Left renal pelvis (tissue), 4 donors: ENCODE measurements at regions not wholly inside any gene's neighbourhood (a gene's known extent, or its start where the extent isn't known, plus 50 kb on each side); places are given as distances from the start of the nearest gene placed in this dataset.

Source experiments
- DNase-seq, 4 donors: peaks; one replicate each; pipeline ENCODE4 v3.0.0-alpha.2; 2013; ENCODE audit warnings: low read depth in 4 of 4, low spot score in 3 of 4

DNA sequence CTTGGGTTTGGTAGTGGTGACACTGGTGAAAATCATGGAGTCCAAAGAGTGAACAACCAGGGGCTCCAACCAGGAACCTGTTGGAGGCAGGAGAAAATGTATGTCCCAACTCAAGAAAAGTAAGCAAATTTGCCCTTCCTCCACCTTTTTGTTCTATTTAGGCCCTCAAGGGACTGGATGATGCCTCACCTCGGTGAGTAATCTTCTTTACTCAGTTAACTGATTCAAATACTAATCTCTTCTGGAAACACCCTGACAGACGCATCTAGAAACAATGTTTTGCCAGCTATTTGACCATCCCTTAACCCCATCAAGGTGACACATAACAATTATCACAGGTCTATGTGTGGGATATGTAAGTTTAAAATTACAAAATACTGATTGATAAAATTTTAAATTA, 272.4 kb upstream of the FOXG1 start:
- DNase-seq: no peak

DNA sequence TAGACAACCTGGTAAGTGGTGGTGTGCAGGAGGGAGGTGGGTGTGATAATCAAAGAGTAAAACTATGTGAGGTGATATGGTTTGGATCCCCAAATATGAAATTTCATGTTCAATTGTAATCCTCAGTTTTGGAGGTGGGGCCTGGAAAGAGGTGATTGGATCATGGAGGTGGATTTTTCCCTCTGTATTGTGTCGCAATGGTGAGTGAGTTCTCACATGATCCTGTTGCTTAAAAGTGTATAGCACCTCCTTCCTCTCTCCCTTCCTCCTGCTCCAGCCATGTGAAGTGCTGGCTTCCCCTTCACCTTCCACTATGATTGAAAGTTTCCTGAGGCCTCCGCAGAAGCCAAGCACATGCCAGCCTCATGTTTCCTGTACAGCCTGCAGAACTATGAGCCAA, 270.2 kb upstream of the FOXG1 start:
- DNase-seq: no peak

DNA sequence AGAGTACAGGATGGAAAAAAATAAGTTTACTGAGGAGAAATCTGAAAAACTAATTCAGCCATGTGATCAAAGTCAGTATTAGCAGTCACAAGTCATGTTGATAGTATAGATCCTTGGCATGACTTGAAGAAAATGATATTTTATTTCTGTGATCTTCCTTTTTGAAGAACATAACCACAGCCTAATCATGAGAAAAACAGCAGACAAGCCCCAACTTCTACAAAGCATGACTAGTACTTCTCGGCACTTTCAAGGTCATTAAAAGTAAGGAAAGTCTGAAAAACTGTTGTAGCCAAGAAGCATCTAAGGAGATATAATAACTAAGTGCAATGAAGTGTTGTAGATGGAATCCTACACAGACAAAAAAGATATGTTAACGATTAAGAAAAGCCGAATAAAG, 264.1 kb upstream of the FOXG1 start:
- no peak for DNase-seq

GRCh38 chr14:28515571-28515970, 251.0 kb upstream of the FOXG1 start:
- no peak for DNase-seq

DNA sequence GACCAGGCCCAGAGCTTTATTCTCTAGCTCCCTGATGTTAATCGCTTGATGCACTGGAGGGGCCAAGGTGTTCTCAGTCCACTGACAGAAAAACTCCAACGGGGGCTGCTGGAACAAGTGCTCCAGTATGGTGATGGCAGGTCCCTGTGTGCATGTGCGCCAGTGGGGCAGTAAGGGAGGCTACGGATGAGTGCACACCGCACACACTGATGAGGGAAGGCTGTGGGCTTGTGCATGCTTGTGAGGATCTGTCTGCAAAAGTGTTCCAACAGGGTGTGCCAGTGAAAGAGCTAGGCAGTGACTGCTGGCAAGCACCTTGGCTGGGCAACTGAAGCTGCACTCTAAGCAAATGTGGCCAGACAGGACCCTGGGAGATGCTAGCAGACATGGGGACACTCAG, 229.7 kb upstream of the FOXG1 start:
- DNase-seq: no peak

DNA sequence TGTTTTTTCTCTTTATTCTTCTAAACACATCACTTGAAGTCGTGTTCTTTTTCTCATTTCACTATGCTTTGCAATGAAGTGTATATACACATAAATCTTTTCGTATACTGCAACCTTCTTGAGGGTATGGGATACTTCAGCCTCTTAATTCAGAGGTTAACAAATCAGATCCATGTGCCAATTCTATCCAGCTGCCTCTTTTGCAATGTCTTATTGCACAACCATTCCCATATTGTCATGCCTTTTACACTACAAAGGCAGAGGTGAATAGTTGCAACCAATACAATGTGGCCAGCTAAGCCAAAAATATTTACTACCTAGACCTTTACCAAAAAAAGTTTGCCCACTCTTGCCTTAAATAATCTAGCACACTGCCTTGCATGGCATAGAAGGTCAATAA, 224.5 kb upstream of the FOXG1 start:
- no peak for DNase-seq

DNA sequence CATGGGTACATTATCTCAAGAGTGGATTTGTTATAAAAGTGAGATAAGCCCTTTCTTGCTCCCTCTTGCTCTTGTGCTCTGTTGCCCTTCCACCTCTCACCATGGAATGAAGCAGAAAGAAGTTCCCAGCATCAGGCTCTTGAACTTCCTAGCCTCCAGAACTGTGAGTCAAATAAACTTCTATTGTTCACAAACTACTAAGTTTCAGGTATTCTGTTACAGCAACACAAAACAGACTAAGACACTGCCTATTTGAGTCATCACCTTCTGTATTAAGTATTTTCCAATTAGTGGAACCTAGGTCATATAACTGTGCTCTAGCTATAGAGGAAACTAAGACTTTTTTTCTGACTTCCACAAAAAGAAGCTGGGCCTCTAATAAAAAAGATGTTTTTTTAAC, 201.2 kb upstream of the FOXG1 start:
- DNase-seq: no peak

GRCh38 chr14:28570391-28570790, 196.2 kb upstream of the FOXG1 start:
- no peak for DNase-seq

- DNase-seq: no peak
Measured at GRCh38 chr14:28571636-28572035, 195.0 kb upstream of the FOXG1 start.

DNA sequence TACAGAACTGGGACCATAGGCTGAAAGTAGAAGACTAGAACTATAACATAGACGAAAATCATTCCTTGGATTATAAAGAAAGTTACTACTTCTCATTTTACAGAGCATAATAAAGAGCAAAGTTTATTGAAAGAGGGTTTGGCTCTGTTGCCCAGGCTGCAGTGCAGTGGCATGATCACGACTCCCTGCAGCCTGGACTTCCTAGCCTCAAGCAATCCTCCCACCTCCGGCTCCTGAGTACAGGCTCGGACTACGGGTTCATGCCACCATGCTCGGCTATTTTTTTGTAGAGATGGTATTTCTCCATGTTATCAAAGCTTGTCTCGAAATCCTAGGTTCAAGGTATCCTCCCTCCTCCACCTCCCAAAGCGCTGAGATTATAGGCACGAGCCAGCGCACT, 190.1 kb upstream of the FOXG1 start:
- no peak for DNase-seq

DNA sequence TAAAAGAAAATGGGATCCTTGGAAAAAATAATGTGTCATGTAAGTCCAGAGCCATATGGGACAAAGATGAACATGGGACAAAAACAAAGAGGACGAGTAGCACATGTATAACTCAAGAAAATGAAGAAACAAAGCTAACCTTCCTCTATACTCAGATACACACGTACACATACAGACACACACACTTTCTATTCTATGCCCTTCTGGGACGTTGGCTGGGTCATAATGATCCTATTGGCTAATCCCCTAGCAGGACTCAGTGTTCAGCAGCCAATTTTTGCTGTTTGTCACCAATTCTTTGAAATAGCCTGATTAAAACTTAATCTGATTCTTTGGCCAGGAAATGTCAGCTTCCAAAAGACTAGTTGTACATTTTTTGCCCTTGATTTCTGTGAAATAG, 189.4 kb upstream of the FOXG1 start:
- DNase-seq: no peak

GRCh38 chr14:28577711-28578131, 188.9 kb upstream of the FOXG1 start:
- DNase-seq: no peak

DNA sequence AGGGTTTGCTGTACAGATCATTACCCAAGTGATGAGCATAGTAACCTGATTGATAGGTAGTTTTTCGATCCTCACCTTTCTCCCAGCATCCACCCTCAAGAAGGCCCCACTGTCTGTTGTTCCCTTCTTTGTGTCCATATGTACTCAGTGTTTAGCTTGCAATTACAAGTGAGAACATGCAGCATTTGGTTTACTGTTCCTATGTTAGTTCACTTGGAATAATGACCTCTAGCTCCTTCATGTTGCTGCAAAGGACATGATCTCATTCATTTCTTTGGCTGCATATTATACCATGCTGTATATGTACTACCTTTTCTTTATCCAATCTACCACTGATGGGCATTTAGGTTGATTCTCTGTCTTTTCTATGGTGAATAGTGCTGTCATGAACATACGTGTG, 181.6 kb upstream of the FOXG1 start:
- DNase-seq: no peak

- DNase-seq: no peak
Measured at GRCh38 chr14:28589792-28590191, 176.8 kb upstream of the FOXG1 start.

GRCh38 chr14:28596391-28596790, 170.2 kb upstream of the FOXG1 start:
- no peak for DNase-seq

- no peak for DNase-seq
Measured at GRCh38 chr14:28599191-28599590, 167.4 kb upstream of the FOXG1 start.

DNA sequence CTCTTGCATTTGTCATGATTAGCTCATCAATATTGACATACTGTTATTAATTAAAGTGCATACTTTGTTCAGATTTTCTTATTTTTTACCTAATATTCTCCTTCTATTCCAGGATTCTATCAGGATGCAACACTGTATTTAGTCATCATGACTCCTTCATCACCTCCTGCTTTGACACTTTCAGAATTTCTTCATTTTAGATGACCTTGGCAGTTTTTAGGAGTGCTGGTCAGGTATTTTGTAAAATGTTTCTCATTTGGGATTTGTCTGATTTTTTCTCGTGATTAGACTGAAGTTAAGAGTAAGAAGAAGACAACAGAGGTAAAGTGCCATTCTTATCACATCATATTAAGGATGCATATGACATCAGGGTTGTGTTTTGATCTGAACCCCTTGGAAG, 167.0 kb upstream of the FOXG1 start:
- no peak for DNase-seq

DNA sequence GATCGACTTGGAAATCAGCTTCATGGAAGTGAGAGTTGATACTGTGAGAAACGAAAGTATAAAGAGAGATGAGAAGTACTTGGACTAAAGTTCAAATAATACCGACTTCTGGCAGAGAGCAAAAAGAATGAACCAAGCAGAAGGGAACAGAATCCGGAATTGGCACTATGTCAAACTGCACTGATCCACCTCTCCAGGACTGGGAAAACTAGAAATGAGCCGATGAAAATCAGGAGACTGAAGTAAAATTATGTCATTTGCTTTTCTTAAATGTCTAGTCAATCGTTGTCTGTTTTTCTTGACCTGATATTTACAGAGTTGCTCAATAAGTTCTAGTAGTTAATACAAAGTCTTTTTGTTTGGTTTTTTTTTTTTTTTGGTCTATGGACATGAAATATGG, 163.0 kb upstream of the FOXG1 start:
- DNase-seq: no peak

DNA sequence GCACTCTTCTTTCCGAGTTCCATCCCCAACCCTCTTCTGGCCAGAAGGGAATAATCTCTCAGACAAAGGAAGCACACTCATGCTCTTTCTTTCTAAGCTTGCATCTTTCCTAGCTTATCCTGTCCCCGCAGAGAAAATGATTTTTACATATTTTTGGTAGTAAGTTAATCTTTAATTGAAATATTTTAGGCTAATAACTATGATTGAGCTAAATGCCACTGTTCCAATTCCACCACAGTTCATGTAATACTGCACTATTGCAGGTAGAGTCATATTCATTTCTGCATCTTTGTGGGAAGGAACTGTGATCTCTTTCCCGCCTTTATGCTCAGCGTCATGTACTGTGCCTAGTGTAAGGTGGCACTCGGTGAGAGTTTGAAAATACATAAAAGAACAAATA, 158.9 kb upstream of the FOXG1 start:
- no peak for DNase-seq

DNA sequence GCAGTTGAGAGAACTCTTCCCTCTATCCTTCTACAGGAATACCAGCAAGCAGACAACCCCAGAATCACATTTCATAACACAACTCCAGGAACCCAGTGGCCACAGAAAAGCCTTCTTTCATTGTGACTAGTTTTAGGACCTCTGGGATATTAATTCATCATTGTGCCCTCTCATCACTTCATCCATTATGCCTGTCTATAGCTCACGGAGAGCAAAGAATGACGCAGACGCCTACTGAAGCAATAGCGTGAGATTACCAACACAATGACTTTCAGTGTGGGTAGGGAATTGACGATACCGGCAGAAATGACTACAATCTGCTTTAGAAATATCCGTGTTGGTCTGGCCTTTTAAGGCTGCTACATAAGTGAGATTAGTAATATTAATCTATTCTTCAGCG, 158.1 kb upstream of the FOXG1 start:
- no peak for DNase-seq

DNA sequence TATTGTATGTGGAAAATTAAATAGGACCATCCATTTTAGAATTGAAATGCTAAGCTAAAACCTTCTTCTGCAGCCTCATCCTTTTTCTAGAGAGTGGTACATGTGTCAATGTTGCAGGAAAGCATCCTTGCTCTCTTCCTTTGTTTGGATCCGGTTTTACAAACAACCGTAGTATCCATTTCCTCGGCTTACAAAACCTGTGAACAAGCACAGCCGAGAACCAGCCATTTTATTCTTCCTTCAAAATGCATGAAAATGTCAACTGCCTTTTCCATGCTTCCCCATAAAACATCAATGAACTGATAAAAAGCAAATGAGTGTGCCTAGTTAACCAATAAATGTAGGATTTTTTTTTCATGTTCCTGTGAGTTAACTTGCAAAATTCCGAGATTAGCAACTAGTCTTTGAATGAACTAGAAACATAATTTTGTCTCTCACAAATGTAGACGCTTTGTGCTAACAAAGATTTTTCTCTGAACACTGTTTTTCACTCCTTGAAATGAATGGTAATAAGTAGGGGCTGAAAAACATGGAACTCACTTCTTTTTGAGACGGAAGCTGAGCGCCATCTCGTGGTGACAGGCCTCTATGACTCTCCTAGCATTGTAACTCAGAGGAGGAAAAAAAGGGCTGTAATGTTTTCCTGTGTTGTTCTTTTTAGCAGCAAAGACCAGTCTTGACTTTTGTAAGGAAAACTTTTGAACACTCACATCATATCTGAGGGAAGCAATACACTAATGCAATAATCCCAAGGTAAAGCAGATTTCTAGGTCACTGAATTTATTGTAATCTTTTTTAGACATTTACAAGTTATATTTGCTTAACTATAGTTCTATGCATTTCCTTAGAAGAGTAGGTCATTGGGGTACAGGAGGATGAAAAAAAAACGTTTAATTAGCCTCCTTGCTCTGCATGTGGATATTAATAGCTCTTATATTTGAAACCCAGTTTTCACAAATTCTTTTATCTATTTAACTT, 157.4 kb upstream of the FOXG1 start:
- DNase-seq: peak; percentile 19 to 50 (median 32)

- no peak for DNase-seq
Measured at GRCh38 chr14:28612414-28612813, 154.2 kb upstream of the FOXG1 start.

DNA sequence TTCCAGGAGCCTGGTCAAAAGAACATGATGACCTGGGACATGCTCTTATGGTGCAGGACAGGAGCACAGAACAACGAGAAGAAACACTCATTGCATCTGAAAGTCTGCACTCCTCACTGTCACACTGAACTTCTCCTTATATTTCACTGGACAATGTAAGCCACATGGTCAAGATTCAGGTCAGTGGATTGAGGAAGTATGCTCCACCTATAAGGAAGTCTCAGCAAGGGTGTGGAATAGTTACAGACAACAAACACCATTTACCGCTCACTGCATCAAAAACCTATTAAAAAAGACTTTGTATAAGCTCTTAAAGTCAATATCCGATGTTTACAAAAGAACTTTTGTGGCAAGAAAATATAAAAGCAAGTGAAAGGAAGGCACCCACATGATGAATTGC, 153.1 kb upstream of the FOXG1 start:
- no peak for DNase-seq
